ENCODE measurements at regions not wholly inside any gene's neighbourhood (a gene's known extent, or its start where the extent isn't known, plus 50 kb on each side); places are given as distances from the start of the nearest gene placed in this dataset.

DNA sequence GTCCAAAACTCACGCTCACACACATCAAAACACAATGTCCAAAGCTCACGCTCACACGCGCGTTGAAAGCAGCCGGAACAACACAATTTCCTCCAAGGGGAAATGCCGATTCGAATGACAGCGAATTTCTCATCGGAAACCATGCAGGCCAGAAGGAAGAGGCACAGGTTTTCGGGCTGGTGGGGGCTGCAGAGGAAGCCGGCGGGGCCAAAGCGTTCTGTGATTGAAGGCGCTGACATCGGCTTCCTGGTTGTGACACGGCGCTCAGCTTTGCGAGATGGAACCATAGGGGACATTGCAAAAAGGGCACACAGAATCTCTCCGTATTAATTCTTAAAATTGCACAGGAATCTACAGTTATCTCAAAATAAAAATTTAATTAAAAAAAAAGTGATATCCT is 61.3 kb downstream of the FOXL3 start:
- TF ChIP-seq EZH2 (IDR thresholded peaks at IDR 0.05) (no peak), POLR2AphosphoS5 (IDR thresholded peaks at IDR 0.05; ENCODE audit: borderline replicate concordance, low read depth, low read length) (no peak), FOXP2 (optimal IDR thresholded peaks at IDR 0.05; ENCODE audit: control extremely low read depth, extremely low read length, insufficient read depth) (no peak)

All from SK-N-MC (cell line).